ENCODE measurements at regions not wholly inside any gene's neighbourhood (a gene's known extent, or its start where the extent isn't known, plus 50 kb on each side); places are given as distances from the start of the nearest gene placed in this dataset.
"Not testable (repeated sequence)": the region's sequence is repeated elsewhere in the genome, so short reads cannot be mapped to it uniquely, and the experiment has no call there.

DNA sequence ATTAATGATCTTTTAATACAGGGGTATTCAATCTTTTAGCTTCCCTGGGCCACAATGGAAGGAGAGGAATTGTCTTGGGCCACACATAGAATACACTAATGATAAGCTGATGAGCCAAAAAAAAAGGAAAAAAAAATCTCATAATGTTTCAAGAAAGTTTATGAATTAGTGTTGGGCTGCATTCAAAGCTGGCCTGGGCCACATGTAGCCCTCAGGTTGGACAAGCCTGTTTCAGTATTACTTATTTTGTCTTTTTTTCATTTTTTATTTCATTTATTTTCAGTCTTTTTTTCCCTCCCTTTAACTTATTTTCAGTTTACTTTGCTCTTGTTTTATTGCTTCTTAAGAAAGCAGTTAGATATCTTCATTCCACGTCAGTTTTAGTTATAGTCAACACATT, 2171.8 kb upstream of the DEFB115 start:
- no peak overlapping the region for H3K23ac ChIP-seq (ENCODE audit: insufficient read length, low read depth, low read length)
- H3K79me2 ChIP-seq (ENCODE audit: insufficient read depth, low read length): no peaks in the 10 kb centered on the region
- no peaks in the 10 kb centered on the region for H4K20me1 ChIP-seq (ENCODE audit: control insufficient read depth, insufficient read depth, insufficient read length)
- peaks cover 3% of the 10 kb centered on the region; the same call in 1 of the 2 replicates for H3K27me3 Mint-ChIP-seq (ENCODE audit: low read depth)
- TF ChIP-seq, protein P1, sequence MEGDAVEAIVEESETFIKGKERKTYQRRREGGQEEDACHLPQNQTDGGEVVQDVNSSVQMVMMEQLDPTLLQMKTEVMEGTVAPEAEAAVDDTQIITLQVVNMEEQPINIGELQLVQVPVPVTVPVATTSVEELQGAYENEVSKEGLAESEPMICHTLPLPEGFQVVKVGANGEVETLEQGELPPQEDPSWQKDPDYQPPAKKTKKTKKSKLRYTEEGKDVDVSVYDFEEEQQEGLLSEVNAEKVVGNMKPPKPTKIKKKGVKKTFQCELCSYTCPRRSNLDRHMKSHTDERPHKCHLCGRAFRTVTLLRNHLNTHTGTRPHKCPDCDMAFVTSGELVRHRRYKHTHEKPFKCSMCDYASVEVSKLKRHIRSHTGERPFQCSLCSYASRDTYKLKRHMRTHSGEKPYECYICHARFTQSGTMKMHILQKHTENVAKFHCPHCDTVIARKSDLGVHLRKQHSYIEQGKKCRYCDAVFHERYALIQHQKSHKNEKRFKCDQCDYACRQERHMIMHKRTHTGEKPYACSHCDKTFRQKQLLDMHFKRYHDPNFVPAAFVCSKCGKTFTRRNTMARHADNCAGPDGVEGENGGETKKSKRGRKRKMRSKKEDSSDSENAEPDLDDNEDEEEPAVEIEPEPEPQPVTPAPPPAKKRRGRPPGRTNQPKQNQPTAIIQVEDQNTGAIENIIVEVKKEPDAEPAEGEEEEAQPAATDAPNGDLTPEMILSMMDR (conservative IDR thresholded peaks at IDR 0.05): no peak
- H4K5ac ChIP-seq (ENCODE audit: insufficient read length, low read depth, low read length): no peak overlapping the region
- H3K4me3 Mint-ChIP-seq: no peak overlapping the region
- no peak overlapping the region for H2BK120ac ChIP-seq (ENCODE audit: low read depth, low read length, poor library complexity, severe bottlenecking)
- no peak overlapping the region for H2BK12ac ChIP-seq (ENCODE audit: insufficient read length, low read depth, low read length)
- H3K56ac ChIP-seq (ENCODE audit: insufficient read length, low read depth, low read length): no peak overlapping the region
- no peaks in the 10 kb centered on the region for H3K27me3 ChIP-seq (ENCODE audit: insufficient read depth, low read length)
- no peak overlapping the region for H3K4ac ChIP-seq (ENCODE audit: low read depth, low read length)
- H3K4me1 Mint-ChIP-seq: no peaks in the 10 kb centered on the region
- H2BK5ac ChIP-seq (ENCODE audit: insufficient read length, low read length): no peak overlapping the region
- H3K4me1 ChIP-seq (ENCODE audit: insufficient read depth, low read length): no peaks in the 10 kb centered on the region
- H2BK15ac ChIP-seq (ENCODE audit: low read depth, low read length): no peak overlapping the region
- no peak overlapping the region for H2AFZ ChIP-seq (ENCODE audit: low read length)
- peaks cover 79 to 82% of the 10 kb centered on the region in 2 experiments for H3K9me3 Mint-ChIP-seq
- no peak overlapping the region for H3K14ac ChIP-seq (ENCODE audit: insufficient read depth, low read length)
- peaks cover 20 to 57% (median 33%) of the 10 kb centered on the region in 3 experiments for H3K36me3 Mint-ChIP-seq (ENCODE audit: insufficient read depth in 1 of 3, low read depth in 3 of 3)
- no peak overlapping the region for H3K9ac ChIP-seq (ENCODE audit: extremely low read depth, insufficient read length, low read length)
- DNase-seq: no peak
- H3K23me2 ChIP-seq (ENCODE audit: insufficient read length, low read depth, low read length, poor library complexity, severe bottlenecking): no peaks in the 10 kb centered on the region
- no peak overlapping the region for H2AK5ac ChIP-seq (ENCODE audit: insufficient read length, low read length)
- H3K27ac Mint-ChIP-seq: no peak overlapping the region
- H4K8ac ChIP-seq (replicated peaks; ENCODE audit: insufficient read length, low read depth, low read length): no peak overlapping the region
- no peak overlapping the region for H2BK20ac ChIP-seq (ENCODE audit: low read depth, low read length, poor library complexity, severe bottlenecking)
- no peak overlapping the region for H4K91ac ChIP-seq (ENCODE audit: insufficient read length, low read depth, low read length)
- WGBS (ENCODE audit: extremely low coverage, insufficient read length, low lambda C conversion rate): no CpG with 5 or more reads among the region's 1 CpG
- no peak overlapping the region for H3T11ph ChIP-seq (ENCODE audit: low read length)
- H3K79me1 ChIP-seq (ENCODE audit: insufficient read depth, low read depth, low read length, poor library complexity, severe bottlenecking): no peaks in the 10 kb centered on the region
- H3K4me2 ChIP-seq (ENCODE audit: insufficient read depth, insufficient read length, low read length): no peak overlapping the region
- H3K27ac ChIP-seq (ENCODE audit: insufficient read length, low read depth, low read length): no peak overlapping the region
- peaks cover 53% of the 10 kb centered on the region for H3K9me3 ChIP-seq (ENCODE audit: control insufficient read depth, low read depth, low read length)
- H3K18ac ChIP-seq (ENCODE audit: insufficient read length, low read depth, low read length): no peak overlapping the region

DNA sequence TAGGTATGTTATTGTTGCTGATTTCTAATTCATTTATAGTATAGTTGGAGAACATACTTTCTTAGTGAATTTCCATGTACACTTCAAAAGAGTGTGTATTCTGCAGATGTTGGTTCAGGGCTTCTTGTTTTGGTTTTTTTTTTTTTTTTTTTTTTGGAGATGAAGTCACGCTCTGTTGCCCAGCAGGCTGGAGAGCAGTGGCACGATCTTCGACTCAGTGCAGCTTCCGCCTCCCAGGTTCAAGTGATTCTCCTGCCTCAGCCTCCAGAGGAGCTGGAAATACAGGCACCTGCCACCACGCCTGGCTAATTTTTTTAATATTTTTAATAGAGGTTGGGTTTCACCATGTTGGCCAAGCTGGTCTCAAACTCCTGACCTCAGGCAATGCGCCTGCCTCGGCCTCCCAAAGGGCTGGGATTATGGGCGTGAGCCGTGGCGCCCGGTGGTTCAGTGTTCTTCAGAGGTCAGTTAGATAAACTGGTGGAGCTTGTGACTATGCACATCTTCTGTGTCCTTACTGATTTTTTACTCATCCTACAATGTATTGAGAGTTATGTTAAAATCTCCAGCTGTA, 2171.2 kb upstream of the DEFB115 start:
- not testable (repeated sequence) for H3T11ph ChIP-seq (ENCODE audit: low read length); H3K27me3 Mint-ChIP-seq (ENCODE audit: low read depth); H4K20me1 ChIP-seq (ENCODE audit: control insufficient read depth, insufficient read depth, insufficient read length); H3K23me2 ChIP-seq (ENCODE audit: insufficient read length, low read depth, low read length, poor library complexity, severe bottlenecking); H4K91ac ChIP-seq (ENCODE audit: insufficient read length, low read depth, low read length); H3K4me1 ChIP-seq (ENCODE audit: insufficient read depth, low read length); H2BK20ac ChIP-seq (ENCODE audit: low read depth, low read length, poor library complexity, severe bottlenecking); H3K23ac ChIP-seq (ENCODE audit: insufficient read length, low read depth, low read length); H2BK120ac ChIP-seq (ENCODE audit: low read depth, low read length, poor library complexity, severe bottlenecking); H3K4me2 ChIP-seq (ENCODE audit: insufficient read depth, insufficient read length, low read length); H3K18ac ChIP-seq (ENCODE audit: insufficient read length, low read depth, low read length); H3K9ac ChIP-seq (ENCODE audit: extremely low read depth, insufficient read length, low read length); H3K79me1 ChIP-seq (ENCODE audit: insufficient read depth, low read depth, low read length, poor library complexity, severe bottlenecking); H3K4me1 Mint-ChIP-seq; H2AFZ ChIP-seq (ENCODE audit: low read length); H2BK12ac ChIP-seq (ENCODE audit: insufficient read length, low read depth, low read length); H3K4me3 Mint-ChIP-seq; H3K14ac ChIP-seq (ENCODE audit: insufficient read depth, low read length); H3K27me3 ChIP-seq (ENCODE audit: insufficient read depth, low read length); DNase-seq; H3K27ac ChIP-seq (ENCODE audit: insufficient read length, low read depth, low read length); H2BK5ac ChIP-seq (ENCODE audit: insufficient read length, low read length); H4K8ac ChIP-seq (replicated peaks; ENCODE audit: insufficient read length, low read depth, low read length); H3K56ac ChIP-seq (ENCODE audit: insufficient read length, low read depth, low read length); H3K27ac Mint-ChIP-seq; H3K79me2 ChIP-seq (ENCODE audit: insufficient read depth, low read length); H2BK15ac ChIP-seq (ENCODE audit: low read depth, low read length); H4K5ac ChIP-seq (ENCODE audit: insufficient read length, low read depth, low read length); H2AK5ac ChIP-seq (ENCODE audit: insufficient read length, low read length); H3K4ac ChIP-seq (ENCODE audit: low read depth, low read length)
- Mint-ChIP-seq H3K36me3 (ENCODE audit: insufficient read depth in 1 of 3, low read depth in 3 of 3) (peaks cover 23 to 60% (median 36%) of the 10 kb centered on the region in 3 experiments), H3K9me3 (peaks cover 84 to 89% of the 10 kb centered on the region in 2 experiments)
- peaks cover 59% of the 10 kb centered on the region for H3K9me3 ChIP-seq (ENCODE audit: control insufficient read depth, low read depth, low read length)
- WGBS (ENCODE audit: extremely low coverage, insufficient read length, low lambda C conversion rate): no CpG with 5 or more reads among the region's 11 CpGs
